ENCODE measurements at regions not wholly inside any gene's neighbourhood (a gene's known extent, or its start where the extent isn't known, plus 50 kb on each side); places are given as distances from the start of the nearest gene placed in this dataset.

GRCh38 chr4:13316354-13316753 is 167.8 kb downstream of the RAB28 start:
- CTCF ChIA-PET (ENCODE audit: partially characterized antibody), result no interaction called here
- TF ChIP-seq RBBP5 (IDR thresholded peaks at IDR 0.05; ENCODE audit: borderline replicate concordance, low read depth, low read length), result no peak
- TF ChIP-seq BCL11A (IDR thresholded peaks at IDR 0.05; ENCODE audit: low read depth in 2 of 2, low read length in 2 of 2), result no peak
- no peak for TF ChIP-seq GABPA (IDR thresholded peaks at IDR 0.05; ENCODE audit: borderline replicate concordance, insufficient read depth, low read length)
- no peak for TF ChIP-seq JUND (IDR thresholded peaks at IDR 0.05; ENCODE audit: low read length)

More at GRCh38 chr4:13316354-13316753, 167.8 kb downstream of the RAB28 start:
- Histone ChIP-seq H3K56ac (replicated peaks; ENCODE audit: insufficient read length, low read depth, low read length) (no peak overlapping the region), H3K9ac (replicated peaks in 1 of 4; ENCODE audit: extremely low read depth in 1 of 4, low read depth in 3 of 4, low read length in 3 of 4) (no peak overlapping the region), H3K4me2 (ENCODE audit: insufficient read depth in 1 of 2, low read depth in 2 of 2, low read length in 2 of 2) (no peak overlapping the region), H3K18ac (ENCODE audit: extremely low read depth, low read length) (no peak overlapping the region), H2BK20ac (ENCODE audit: low read length) (no peak overlapping the region), H3K79me1 (ENCODE audit: low read depth, low read length) (no peaks in the 10 kb centered on the region), H3K9me3 (ENCODE audit: insufficient read depth in 2 of 2, low read depth in 1 of 2, low read length in 1 of 2) (no peaks in the 10 kb centered on the region), H4K5ac (ENCODE audit: insufficient read length, low read depth, low read length) (no peak overlapping the region), H3K23me2 (ENCODE audit: low read depth, low read length) (no peaks in the 10 kb centered on the region), H3K4me1 (replicated peaks in 1 of 4; ENCODE audit: control insufficient read depth in 3 of 4, insufficient read depth in 4 of 4, low read length in 3 of 4) (no peaks in the 10 kb centered on the region), H3K4me3 (ENCODE audit: extremely low read depth in 1 of 4, insufficient read depth in 2 of 4, low read depth in 3 of 4, low read length in 4 of 4) (no peak overlapping the region), H2BK120ac (replicated peaks; ENCODE audit: low read depth, low read length) (no peak overlapping the region), H4K20me1 (replicated peaks in 1 of 2; ENCODE audit: control insufficient read depth in 1 of 2, insufficient read depth in 2 of 2, low read length in 2 of 2) (no peaks in the 10 kb centered on the region), H3K79me2 (ENCODE audit: control insufficient read depth in 1 of 2, insufficient read depth in 2 of 2, low read length in 2 of 2) (no peaks in the 10 kb centered on the region), H3K27ac (ENCODE audit: low read depth, low read length) (no peak overlapping the region), H3K23ac (ENCODE audit: insufficient read length) (no peak overlapping the region), H2BK15ac (ENCODE audit: low read length) (no peak overlapping the region), H3K36me3 (ENCODE audit: control insufficient read depth in 2 of 4, insufficient read depth in 4 of 4, low read length in 3 of 4) (no peaks in the 10 kb centered on the region), H4K91ac (replicated peaks; ENCODE audit: insufficient read length, low read length) (no peak overlapping the region), H3K14ac (ENCODE audit: insufficient read length) (no peak overlapping the region), H2BK5ac (ENCODE audit: low read depth, low read length) (no peak overlapping the region), H3K27me3 (replicated peaks in 1 of 4; ENCODE audit: control insufficient read depth in 3 of 4, extremely low read depth in 1 of 4, insufficient read depth in 3 of 4, low read length in 3 of 4) (no peaks in the 10 kb centered on the region), H4K8ac (ENCODE audit: extremely low read depth, insufficient read depth, low read length) (no peak overlapping the region), H2AK5ac (ENCODE audit: low read depth, low read length) (no peak overlapping the region), H2BK12ac (ENCODE audit: low read depth, low read length) (no peak overlapping the region), H2AFZ (ENCODE audit: low read length) (no peak overlapping the region), H3K4ac (replicated peaks; ENCODE audit: insufficient read length, low read depth, low read length) (no peak overlapping the region)
- DNase-seq (ENCODE audit: low read depth in 1 of 2, low spot score in 2 of 2), result no peak
- no peak for FAIRE-seq
- WGBS, 2 experiments (ENCODE audit: extremely low coverage in 1 of 2, insufficient coverage in 1 of 2, insufficient read length in 1 of 2, insufficient replicate concordance in 2 of 2, low coverage in 1 of 2, low lambda C conversion rate in 2 of 2, missing lambda C conversion rate in 1 of 2), result 88% methylated on average over 3 of the region's 3 CpGs; no CpG with 5 or more reads in 1 of the 2 experiments
- POLR2A ChIA-PET (ENCODE audit: partially characterized antibody), result no interaction called here
